Adipose tissue (tissue), 3 donors: ENCODE measurements at regions not wholly inside any gene's neighbourhood (a gene's known extent, or its start where the extent isn't known, plus 50 kb on each side); places are given as distances from the start of the nearest gene placed in this dataset.

Experiments used
- H3K27ac ChIP-seq: one replicate; pipeline ENCODE4 v1.5.1; 2013; ENCODE audit warnings: low read depth, low read length
- WGBS, 3 donors: extraction: QIAGEN DNeasy Blood & Tissue Kit; methylation state at CpG; one replicate each; pipeline ENCODE4 v1.1.7; 2013; 5-methylcytosine and 5-hydroxymethylcytosine counted together
- donor health status: healthy with polysubstance abuse.
- donor health status: Bipolar disorder and iron deficiency.
- donor health status: healthy.

DNA sequence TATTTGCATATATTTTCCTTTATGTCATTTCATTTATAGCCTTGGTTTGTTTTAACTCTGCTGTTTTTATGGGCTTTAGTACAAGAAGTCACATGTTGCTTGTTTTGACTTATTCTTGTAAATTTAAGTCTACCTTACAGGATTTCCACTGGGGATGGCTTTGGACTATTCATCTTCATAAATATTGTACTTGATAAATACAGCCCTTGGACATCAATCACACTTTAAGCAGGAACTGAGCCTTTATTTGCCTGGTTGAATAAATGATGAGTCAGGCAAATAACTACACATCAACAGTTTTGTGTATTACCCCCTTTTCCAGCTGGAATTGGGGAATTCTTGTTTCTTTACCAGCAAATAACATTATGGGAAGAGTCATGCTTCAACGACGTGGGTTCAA is 286.0 kb downstream of the CNTN3 start:
- WGBS, 3 donors: 74 to 90% (median 88%) methylated on average over 2 of the region's 2 CpGs
- no peak overlapping the region for H3K27ac ChIP-seq

DNA sequence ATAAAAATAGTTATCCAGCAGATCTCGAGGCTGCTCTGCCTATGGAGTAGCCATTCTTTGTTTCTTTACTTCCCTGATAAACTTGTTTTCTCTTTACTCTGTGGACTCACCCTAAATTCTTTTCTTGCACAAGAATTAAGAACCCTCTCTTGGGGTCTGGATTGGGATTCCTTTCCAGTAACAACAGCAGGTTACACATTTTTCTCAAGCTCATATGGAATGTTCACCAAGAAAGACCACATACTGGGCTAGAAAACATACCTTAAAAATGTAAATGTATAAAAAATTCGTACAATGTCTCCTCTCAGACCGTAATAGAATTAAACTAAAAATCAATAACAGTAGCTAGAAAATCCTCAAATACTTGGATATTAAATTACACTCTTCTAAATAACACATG is 299.2 kb downstream of the CNTN3 start:
- no peak overlapping the region for H3K27ac ChIP-seq
- 64 to 78% (median 77%) methylated on average over 3 of the region's 3 CpGs for WGBS, 3 donors

DNA sequence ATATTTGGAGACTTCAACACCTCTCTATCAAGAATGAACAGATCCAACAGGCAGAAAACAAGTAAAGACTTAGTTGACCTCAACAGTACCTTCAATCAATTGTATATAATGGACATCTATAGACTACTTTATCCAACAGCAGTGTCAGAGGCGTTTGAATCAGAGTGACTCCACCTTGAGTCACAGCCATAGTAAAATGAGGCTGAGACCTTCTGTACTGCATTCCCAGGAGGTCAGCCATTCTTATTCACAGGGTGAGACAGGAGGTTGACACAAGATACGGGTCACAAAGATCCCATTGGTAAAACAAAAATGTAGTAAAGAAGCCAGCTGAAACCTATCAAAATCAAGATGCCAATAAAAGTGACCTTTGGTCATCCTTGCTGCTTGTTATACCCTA is 299.8 kb downstream of the CNTN3 start:
- no peak overlapping the region for H3K27ac ChIP-seq
- whole genome bisulfite sequencing, 3 donors: 68 to 80% (median 75%) methylated on average over 2 of the region's 2 CpGs

DNA sequence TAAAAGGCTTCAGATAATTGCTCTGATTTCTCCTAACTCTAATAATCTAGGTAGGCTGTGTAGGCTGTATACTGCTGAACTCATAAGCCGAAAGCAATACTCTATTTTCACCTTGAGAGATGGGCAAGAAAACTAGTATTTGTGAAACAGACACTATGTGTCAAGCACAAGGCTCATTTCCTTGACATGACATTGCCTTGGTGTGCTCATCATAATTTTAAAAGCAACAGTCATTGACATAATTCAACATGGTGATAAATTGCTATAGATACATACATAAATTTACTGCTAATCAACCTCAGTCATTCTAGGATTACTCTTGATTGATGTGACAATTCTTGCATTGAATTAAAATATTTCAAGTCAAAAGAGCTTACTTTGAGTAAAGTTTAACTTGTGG is 304.7 kb downstream of the CNTN3 start:
- H3K27ac ChIP-seq: no peak overlapping the region
- 66 to 85% (median 81%) methylated on average over 1 of the region's 1 CpG for WGBS, 3 donors

DNA sequence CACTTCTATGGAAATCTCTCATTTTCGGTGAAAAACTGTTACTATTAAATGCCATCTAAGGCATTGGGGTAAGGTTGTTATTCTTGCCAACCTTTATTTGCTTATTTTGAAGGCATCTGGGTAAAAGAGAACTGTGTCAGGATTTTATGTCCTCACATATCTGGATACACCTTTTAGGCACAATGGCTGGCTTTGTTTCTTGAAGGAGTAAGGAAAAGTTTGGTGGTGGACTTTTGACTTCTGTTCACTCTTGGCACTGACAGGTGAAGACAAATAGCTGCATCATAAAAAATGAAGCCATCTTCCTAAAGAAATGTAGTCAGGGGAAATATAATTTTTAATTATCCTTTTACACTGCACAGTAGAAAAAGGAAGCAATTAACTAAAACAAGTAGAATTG is 310.0 kb downstream of the CNTN3 start:
- H3K27ac ChIP-seq: no peak overlapping the region
- 77 to 88% (median 81%) methylated on average over 1 of the region's 1 CpG for WGBS, 3 donors

DNA sequence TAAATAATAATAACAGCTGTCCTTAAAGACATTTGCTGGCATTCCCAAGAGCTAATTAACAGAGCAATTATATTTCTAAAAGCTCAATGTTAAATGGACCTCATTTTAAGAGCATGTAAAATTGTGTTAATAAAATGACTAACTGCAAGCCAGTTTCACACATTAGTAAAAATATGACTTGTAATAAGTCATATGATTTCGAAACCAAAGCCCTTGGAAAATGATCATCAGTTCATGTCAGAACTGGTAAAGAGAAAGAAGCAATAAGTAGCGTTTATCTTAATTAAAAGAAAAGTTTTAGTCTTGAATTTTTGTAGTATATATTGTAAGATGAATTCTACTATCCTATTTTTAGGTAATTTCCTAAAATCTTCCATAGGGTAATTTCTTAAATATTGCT is 310.7 kb downstream of the CNTN3 start:
- 73 to 77% (median 74%) methylated on average over 2 of the region's 2 CpGs for WGBS, 3 donors
- H3K27ac ChIP-seq: no peak overlapping the region

DNA sequence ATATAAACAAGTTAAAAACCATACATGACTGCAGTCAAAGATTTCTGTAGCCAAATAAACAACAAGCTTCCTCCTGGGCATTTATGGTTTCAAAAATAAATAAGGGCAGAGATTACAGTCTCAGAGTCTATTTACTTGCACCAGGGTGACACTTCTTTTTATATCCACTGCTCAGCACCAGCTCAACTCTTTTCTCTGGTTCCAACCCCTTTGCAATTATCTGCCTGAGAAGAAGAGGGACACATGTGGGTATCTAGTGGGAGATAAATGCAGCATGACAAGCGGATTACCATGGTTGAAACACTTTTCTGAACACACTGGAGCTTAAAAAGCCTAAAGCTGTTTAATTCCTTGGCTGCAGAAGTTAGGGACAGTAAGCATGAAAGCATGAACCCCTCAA is 311.5 kb downstream of the CNTN3 start:
- 63 to 76% (median 64%) methylated on average over 1 of the region's 1 CpG for WGBS, 3 donors
- no peak overlapping the region for H3K27ac ChIP-seq

DNA sequence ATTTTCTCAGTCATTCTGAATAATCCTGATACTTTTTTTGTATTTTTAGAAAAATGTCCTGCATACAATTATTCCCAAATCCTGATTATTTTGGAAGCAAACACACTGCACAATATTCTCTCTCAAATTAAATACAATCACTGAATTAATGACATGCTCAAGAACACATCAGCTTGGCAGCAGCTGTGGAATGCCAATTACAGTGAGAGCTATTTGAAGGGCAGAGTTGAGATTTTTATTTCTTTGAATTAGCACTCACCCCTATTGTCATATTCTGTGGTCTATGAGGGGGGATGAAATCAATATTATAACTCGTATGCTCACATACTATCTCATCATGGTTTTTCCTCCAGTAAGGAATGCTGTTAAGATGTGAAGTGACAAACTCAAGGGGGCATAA is 312.2 kb downstream of the CNTN3 start:
- no peak overlapping the region for H3K27ac ChIP-seq
- WGBS, 3 donors: 53 to 83% (median 63%) methylated on average over 1 of the region's 1 CpG

DNA sequence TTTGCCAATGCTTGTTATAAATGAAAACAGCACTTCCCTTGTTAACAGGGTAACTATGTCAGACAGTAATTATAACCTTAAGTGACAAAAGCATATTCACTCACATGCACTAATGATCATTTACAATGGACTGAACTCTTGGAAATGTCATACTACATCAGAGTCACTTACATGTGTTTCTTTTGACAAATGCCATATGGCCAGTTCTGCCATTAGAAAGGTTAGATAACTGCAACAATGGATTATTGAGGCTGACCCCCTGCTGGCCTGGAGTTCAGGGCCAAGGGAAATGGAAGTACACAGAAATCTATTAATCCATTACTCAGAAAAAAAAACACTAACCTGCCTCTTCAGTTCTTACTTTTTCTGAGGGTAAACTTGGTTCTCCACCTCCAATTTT is 313.4 kb downstream of the CNTN3 start:
- no peak overlapping the region for H3K27ac ChIP-seq

DNA sequence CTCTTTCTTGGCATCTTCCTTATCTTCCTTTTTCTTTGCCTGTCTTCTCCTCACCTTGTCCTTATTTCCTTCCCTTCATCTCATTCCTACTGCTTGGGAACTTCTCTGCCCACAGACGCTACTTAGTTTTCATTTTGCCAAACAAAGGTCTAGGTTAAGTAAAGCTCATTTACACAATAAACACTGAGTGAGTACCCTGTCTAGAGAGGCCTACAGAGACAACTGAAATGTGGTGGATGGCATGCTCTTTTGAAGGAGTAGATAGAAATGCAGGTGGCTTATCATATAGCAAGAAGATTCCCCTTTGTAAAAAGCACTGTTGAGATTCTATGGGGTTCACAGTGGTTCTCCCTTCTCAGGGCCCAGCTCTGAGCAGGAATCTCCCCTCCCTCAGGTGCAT is 319.0 kb downstream of the CNTN3 start:
- WGBS, 3 donors: 79 to 85% (median 83%) methylated on average over 1 of the region's 1 CpG
- no peak overlapping the region for H3K27ac ChIP-seq

DNA sequence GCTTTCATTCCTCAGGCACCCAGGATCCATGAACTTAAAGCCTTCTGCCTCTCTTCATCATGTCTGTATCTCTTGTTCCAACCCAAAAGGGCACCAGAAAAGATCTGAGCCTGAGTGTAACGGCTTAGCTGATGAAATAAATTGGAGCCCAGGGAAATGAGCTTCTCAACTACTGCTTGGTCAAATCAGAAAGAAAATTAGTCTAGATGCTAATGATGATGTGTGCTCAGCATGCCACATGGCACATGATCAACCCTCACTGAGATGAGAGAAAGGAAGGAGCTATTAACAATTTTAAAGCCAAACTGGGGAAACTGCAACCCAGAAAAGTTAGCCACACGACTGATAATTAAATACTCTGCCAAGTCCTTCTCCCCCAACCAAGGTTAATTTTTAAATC is 325.7 kb downstream of the CNTN3 start:
- WGBS, 3 donors: 46 to 47% (median 47%) methylated on average over 2 of the region's 2 CpGs

DNA sequence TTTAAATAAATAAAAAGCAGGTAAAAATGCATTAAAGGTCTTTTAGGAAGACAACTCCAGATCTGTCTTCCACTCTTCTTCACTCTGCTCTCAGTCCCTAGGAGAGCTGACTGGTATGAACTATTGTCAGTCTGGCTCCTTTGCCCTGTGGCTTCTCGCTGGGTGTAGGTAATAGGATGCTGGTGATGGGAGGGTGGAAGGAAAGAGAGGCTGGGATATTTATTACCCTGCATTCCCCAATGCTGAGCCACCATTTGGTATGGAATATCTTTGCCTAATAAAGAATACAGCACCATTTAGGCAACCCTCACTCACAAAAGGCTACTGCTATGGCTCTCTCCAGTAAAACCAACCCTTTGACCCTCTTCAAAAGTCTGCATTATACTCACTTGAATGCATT is 326.9 kb downstream of the CNTN3 start:
- 68 to 96% (median 69%) methylated on average over 1 of the region's 1 CpG for WGBS, 3 donors

More for the DNA sequence above, 325.7 kb downstream of the CNTN3 start:
- no peak overlapping the region for H3K27ac ChIP-seq

DNA sequence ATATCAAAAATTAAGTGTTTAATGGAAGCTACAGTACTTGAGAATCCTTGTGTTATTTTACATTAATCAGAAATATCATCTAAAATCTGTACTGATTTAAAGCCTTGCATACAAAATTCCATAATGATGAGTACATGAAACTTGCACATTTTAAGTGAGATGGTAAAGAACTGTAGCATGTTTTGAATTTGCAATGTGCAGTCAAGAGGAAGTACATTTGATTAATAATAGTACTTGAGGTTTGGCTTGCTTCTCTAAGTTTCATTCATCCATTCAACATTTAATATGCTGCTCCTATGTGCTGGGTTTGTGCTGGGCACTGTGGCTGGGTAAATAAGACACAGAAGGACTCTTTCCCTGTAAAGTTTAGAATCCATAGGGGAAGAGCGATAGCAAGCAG is 332.3 kb downstream of the CNTN3 start:
- WGBS, 3 donors: 91 to 98% (median 95%) methylated on average over 1 of the region's 1 CpG

More for the DNA sequence above, 326.9 kb downstream of the CNTN3 start:
- no peak overlapping the region for H3K27ac ChIP-seq

DNA sequence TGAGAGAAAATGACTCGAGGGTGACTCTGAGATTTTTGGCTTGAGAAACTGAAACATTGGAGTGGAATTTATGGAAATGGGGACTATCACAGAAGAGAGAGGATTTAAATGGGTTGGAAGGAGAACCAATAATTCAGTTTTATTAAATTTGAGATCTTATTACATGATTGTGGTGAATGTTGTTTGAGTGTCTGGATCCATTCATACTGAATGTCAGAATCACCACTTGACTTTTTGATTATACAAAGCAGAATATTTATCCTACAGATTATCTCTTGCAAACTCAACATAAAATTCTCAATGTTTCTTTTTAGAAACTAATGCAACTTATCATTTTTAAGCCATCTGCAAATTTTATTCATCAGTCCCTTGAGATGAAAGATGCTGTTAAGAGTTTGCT is 332.8 kb downstream of the CNTN3 start:
- 56 to 82% (median 62%) methylated on average over 1 of the region's 1 CpG for WGBS, 3 donors
- no peak overlapping the region for H3K27ac ChIP-seq

More for the DNA sequence above, 332.3 kb downstream of the CNTN3 start:
- H3K27ac ChIP-seq: no peak overlapping the region

DNA sequence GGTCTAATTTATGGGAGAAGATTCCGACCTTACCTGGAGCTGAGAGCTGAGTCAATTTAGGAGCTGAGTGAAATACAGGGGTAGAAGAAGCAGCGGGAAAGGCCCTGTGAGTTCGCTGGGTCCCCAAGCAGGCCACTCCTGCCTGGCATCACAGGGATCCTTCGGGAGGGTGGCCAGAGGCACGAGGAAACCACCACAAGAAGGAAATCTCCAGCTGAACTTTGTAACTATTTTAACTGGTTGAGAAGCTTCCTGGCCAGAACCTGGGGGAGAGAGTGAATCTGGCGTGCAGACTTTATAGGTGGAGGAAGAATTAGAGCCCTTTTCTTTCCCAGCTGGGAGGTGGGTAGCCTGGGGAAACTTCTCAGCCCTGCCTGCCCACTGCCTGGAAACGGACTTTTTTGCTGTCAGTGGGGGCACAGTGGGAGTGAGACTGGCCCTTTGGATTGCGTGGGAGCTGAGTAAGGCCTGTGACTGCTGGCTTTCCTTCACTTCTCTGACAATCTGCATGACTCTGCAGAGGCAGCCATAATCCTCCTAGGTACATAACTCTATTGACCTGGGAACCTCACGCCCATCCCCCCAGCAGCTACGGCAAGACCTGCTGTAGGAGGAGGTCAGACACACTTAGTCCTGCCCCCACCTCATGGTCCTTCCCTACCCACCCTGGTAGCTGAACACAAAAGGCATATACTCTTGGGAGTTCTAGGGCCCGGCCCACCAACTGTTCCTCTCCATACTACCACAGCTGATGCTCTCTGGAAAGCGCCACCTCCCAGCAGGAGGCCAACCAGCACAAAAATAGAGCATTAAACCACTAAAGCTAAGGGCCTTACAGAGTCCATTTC is 340.7 kb downstream of the CNTN3 start:
- no peak overlapping the region for H3K27ac ChIP-seq
- 73 to 80% (median 76%) methylated on average over 12 of the region's 12 CpGs for WGBS, 3 donors

DNA sequence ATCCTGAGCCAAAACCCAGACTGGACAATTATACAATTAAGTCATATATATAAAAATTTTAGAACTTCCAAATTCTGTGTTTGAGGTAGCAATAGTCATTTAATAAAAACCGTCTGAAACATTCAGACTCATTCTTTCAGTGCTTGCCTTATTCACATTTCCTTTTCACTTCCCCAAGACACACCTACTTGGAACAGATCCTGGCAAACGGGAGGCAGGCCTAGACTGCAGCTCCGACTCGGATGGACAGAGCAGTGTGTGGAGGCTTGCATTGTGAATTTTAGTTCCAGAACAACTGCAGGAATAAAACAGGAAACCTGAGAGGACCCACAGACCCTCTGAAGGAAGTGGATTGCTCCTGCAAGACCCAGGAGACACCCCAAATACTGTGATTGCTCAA is 341.4 kb downstream of the CNTN3 start:
- H3K27ac ChIP-seq: no peak overlapping the region
- 32 to 53% (median 38%) methylated on average over 4 of the region's 4 CpGs for WGBS, 3 donors

DNA sequence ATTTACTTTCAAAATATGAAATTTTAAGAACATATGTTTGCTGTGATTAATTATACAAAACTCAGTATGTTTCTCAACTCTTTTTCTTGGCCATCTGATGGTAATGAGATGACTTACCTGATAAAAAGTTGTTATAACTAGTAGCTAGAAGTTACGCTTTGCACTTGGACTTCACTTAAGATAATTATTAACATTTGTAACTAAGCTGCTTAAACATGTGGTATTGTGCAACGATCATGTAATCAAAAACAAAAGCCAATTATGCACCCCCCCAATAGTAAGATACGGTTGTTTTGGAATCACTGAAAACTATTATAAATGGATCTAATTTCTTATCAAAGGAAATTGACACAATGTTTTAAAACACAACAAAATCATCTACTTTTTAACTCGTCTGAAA is 342.9 kb downstream of the CNTN3 start:
- H3K27ac ChIP-seq: no peak overlapping the region
- 44 to 78% (median 59%) methylated on average over 4 of the region's 4 CpGs for WGBS, 3 donors

DNA sequence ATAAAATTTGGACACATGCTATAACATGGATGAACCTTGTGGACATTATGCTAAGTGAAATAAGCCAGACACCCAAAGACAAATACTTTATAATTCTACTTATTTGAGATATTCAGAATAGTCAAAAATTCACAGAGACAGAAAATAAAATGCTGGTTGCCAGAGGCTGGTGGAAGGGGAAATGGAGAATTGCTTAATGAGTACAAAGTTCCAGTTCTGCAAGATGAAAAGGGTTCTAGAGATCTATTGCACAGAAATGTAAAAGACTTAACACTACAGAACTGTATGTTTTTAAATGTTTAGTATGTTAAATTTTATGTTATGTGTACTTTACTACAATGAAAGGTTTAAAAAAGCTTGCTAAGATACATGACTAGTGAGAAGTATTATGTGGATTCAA is 344.8 kb downstream of the CNTN3 start:
- H3K27ac ChIP-seq: no peak overlapping the region

DNA sequence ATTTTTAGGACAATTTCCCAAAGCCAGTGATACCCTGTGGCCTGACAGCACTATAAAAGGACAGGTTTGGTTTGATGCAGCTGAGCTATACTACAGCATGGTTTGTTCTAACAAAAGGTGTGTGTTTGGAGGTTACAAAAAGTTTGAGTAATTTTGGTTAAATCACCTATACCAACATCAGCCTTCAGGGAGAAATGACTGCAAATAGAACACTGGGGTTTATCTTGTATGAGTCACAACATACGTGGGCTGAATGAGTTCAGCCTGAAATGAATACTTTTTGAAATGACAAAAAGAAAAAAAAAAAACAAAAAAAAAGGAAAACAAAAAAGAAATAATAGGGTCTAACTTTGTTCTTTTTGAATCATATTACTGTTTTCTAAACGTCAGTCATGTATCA is 345.7 kb downstream of the CNTN3 start:
- H3K27ac ChIP-seq: no peak overlapping the region
- WGBS, 3 donors: 56 to 83% (median 76%) methylated on average over 2 of the region's 2 CpGs

DNA sequence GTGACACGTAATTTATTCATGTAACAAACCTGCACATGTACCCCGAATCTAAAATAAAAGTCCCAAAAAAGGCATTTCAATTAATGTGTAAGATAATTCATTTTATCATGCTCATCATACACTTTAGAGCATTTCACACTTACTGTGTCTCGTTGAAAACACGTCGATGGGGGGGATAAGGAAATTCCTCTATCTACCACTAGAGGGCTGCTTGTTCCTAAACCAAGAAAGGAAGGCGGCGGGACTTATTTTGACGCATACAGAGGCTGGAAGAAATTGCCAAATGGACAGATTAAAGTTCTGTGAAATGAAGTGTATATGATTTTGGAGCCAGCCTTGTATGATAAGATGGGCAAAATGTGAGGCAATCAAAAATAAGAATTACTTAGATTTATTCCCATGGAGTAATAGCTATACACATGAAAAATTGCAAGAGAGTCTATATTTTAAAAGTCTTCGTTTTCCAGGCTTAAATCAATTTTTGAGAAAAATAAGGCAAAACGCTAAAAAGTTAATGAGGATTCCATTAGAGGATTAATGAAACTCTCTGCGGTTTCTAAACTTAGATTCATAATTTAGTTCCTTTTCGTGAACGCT is 346.8 kb downstream of the CNTN3 start:
- no peak overlapping the region for H3K27ac ChIP-seq
- 36 to 39% (median 38%) methylated on average over 13 of the region's 13 CpGs for WGBS, 3 donors
